ENCODE measurements at regions not wholly inside any gene's neighbourhood (a gene's known extent, or its start where the extent isn't known, plus 50 kb on each side); places are given as distances from the start of the nearest gene placed in this dataset.

GRCh38 chr1:201745023-201745422, 83.9 kb upstream of the IPO9 start:
- H3K9ac ChIP-seq (ENCODE audit: low read depth in 1 of 2, low read length in 2 of 2), result no peak overlapping the region
- H3K27me3 ChIP-seq (ENCODE audit: control insufficient read depth in 4 of 4, insufficient read depth in 4 of 4, low read length in 3 of 4), result no peaks in the 10 kb centered on the region
- no peaks in the 10 kb centered on the region for H3K9me3 ChIP-seq (ENCODE audit: control insufficient read depth in 4 of 4, low read length in 3 of 4)
- TF ChIP-seq HNF4A (conservative IDR thresholded peaks at IDR 0.05) (no peak), NR2F2 (IDR thresholded peaks at IDR 0.05) (no peak), SP1 (IDR thresholded peaks at IDR 0.05) (no peak), ZBTB33 (IDR thresholded peaks at IDR 0.05) (no peak), YY1 (IDR thresholded peaks at IDR 0.05) (no peak), GABPA (IDR thresholded peaks at IDR 0.05 in 1 of 2, conservative IDR thresholded peaks at IDR 0.05 in 1 of 2) (no peak), REST (IDR thresholded peaks at IDR 0.05) (no peak), RAD21 (IDR thresholded peaks at IDR 0.05) (no peak), CTCF (IDR thresholded peaks at IDR 0.05; ENCODE audit: low read depth, low read length, missing input control) (no peak), EGR1 (IDR thresholded peaks at IDR 0.05; ENCODE audit: low read depth in 2 of 2) (no peak)
- H3K4me3 ChIP-seq (ENCODE audit: low read depth in 1 of 3, low read length in 3 of 3), result no peak overlapping the region
- H3K27ac ChIP-seq (ENCODE audit: low read depth in 1 of 2, low read length in 2 of 2), result no peak overlapping the region
- WGBS, result 72% methylated on average over 3 of the region's 3 CpGs
- H3K4me1 ChIP-seq (ENCODE audit: control insufficient read depth in 4 of 4, insufficient read depth in 4 of 4, low read length in 3 of 4), result peaks cover 0 to 2% (median under 1%) of the 10 kb centered on the region in 4 donors
- no peaks in the 10 kb centered on the region for H3K36me3 ChIP-seq (ENCODE audit: control insufficient read depth in 4 of 4, insufficient read depth in 3 of 4, low read depth in 1 of 4, low read length in 3 of 4)
- DNase-seq (ENCODE audit: low spot score), result no peak

- no peaks in the 10 kb centered on the region for H3K36me3 ChIP-seq (ENCODE audit: control insufficient read depth in 4 of 4, insufficient read depth in 3 of 4, low read depth in 1 of 4, low read length in 3 of 4)
- H3K9ac ChIP-seq (ENCODE audit: low read depth in 1 of 2, low read length in 2 of 2), result no peak overlapping the region
- no peak overlapping the region for H3K4me3 ChIP-seq (ENCODE audit: low read depth in 1 of 3, low read length in 3 of 3)
- DNase-seq (ENCODE audit: low spot score), result no peak
- H3K4me1 ChIP-seq (ENCODE audit: control insufficient read depth in 4 of 4, insufficient read depth in 4 of 4, low read length in 3 of 4), result no peaks in the 10 kb centered on the region
- H3K27me3 ChIP-seq (ENCODE audit: control insufficient read depth in 4 of 4, insufficient read depth in 4 of 4, low read length in 3 of 4), result no peaks in the 10 kb centered on the region
- TF ChIP-seq CTCF (IDR thresholded peaks at IDR 0.05; ENCODE audit: low read depth, low read length, missing input control) (no peak), EGR1 (IDR thresholded peaks at IDR 0.05; ENCODE audit: low read depth in 2 of 2) (no peak), YY1 (IDR thresholded peaks at IDR 0.05) (no peak), SP1 (IDR thresholded peaks at IDR 0.05) (no peak), HNF4A (conservative IDR thresholded peaks at IDR 0.05) (no peak), ATF3 (IDR thresholded peaks at IDR 0.05) (no peak), FOXA2 (IDR thresholded peaks at IDR 0.05) (no peak), FOXA1 (IDR thresholded peaks at IDR 0.05) (no peak), HNF4G (IDR thresholded peaks at IDR 0.05) (no peak), NR2F2 (IDR thresholded peaks at IDR 0.05) (no peak), REST (IDR thresholded peaks at IDR 0.05) (no peak), MAX (IDR thresholded peaks at IDR 0.05) (no peak)
- no peaks in the 10 kb centered on the region for H3K9me3 ChIP-seq (ENCODE audit: control insufficient read depth in 4 of 4, low read length in 3 of 4)
- no peak overlapping the region for H3K27ac ChIP-seq (ENCODE audit: low read depth in 1 of 2, low read length in 2 of 2)
Measured at GRCh38 chr1:201746156-201746555, 82.8 kb upstream of the IPO9 start.

All from liver (tissue), 8 donors.